ENCODE measurements at regions not wholly inside any gene's neighbourhood (a gene's known extent, or its start where the extent isn't known, plus 50 kb on each side); places are given as distances from the start of the nearest gene placed in this dataset.

DNA sequence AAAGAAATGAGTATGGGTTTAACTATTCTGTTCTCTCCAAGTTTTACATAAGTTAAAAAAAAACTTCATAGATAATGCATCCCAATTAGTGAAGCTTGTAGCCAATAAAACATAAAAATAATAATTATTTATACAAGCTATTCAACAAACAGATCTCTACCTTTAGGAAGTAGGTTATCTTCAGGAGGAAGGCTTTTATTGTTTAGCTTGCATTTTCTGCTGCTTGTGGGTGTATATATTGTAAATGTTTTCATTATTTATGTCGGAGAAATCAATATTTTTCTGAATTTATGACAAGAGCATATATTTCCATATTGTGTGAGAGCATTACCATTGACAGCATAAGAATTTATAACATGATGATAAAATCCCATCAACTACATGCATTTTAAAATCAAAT, 208.3 kb downstream of the TRAM1L1 start:
- DNase-seq (ENCODE audit: low spot score in 2 of 2) = no peak
- no peaks in the 10 kb centered on the region for H3K9me3 ChIP-seq
- WGBS, 2 donors = 70 to 74% methylated on average over 1 of the region's 1 CpG
- H3K27me3 ChIP-seq = no peaks in the 10 kb centered on the region
- no peaks in the 10 kb centered on the region for H3K4me1 ChIP-seq
- TF ChIP-seq EP300 (IDR thresholded peaks at IDR 0.05) (no peak), POLR2A (IDR thresholded peaks at IDR 0.05) (no peak)
- TF ChIP-seq, protein P1, sequence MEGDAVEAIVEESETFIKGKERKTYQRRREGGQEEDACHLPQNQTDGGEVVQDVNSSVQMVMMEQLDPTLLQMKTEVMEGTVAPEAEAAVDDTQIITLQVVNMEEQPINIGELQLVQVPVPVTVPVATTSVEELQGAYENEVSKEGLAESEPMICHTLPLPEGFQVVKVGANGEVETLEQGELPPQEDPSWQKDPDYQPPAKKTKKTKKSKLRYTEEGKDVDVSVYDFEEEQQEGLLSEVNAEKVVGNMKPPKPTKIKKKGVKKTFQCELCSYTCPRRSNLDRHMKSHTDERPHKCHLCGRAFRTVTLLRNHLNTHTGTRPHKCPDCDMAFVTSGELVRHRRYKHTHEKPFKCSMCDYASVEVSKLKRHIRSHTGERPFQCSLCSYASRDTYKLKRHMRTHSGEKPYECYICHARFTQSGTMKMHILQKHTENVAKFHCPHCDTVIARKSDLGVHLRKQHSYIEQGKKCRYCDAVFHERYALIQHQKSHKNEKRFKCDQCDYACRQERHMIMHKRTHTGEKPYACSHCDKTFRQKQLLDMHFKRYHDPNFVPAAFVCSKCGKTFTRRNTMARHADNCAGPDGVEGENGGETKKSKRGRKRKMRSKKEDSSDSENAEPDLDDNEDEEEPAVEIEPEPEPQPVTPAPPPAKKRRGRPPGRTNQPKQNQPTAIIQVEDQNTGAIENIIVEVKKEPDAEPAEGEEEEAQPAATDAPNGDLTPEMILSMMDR (IDR thresholded peaks at IDR 0.05) = no peak
- no peak overlapping the region for H3K27ac ChIP-seq
- no peak overlapping the region for H3K4me3 ChIP-seq
- no peaks in the 10 kb centered on the region for H3K36me3 ChIP-seq

DNA sequence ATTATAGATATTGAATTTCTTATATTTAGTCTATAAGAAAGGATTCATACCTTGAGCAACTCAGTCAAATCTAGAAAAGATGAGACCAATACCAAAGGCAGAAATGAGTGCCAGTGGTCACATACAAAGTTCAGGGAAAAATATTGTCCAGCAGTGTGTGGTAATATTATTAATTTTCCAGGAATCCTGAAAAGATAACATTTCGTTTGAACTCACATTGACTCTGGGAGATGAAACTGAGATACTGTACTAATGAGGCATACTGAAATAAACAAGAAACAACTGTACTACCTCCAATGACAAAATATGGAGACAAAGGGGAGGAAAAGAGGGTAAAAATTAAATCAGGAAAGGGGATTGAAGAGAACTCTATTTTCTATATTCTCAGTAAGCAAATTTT, 212.4 kb downstream of the TRAM1L1 start:
- Histone ChIP-seq H3K9me3 (no peaks in the 10 kb centered on the region), H3K36me3 (no peaks in the 10 kb centered on the region), H3K4me1 (no peaks in the 10 kb centered on the region), H3K27ac (no peak overlapping the region), H3K27me3 (no peaks in the 10 kb centered on the region), H3K4me3 (no peak overlapping the region)
- 47 to 59% methylated on average over 1 of the region's 1 CpG for WGBS, 2 donors
- DNase-seq (ENCODE audit: low spot score in 2 of 2) = no peak
- no peak for TF ChIP-seq POLR2A (IDR thresholded peaks at IDR 0.05)
- no peak for TF ChIP-seq EP300 (IDR thresholded peaks at IDR 0.05)
- TF ChIP-seq, protein P1 (IDR thresholded peaks at IDR 0.05) = no peak

DNA sequence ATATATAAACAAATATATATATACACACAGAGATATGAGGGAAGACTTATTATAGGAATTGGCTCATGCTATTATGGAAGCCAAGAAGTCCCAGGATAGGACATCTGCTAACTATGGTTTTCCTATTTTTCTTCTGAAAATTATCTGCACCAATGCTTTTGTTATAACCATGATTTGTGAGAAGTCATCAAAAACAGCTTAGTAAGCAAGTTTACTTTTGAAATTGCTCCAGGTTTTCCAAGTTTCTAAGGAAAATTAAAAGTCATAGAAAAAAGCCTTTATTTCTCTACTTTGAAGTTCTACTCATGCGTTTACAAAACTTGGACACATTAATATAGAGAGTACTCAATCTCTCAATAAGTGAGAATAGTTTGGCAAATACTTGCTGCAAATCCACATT, 213.1 kb downstream of the TRAM1L1 start:
- no peak for DNase-seq (ENCODE audit: low spot score in 2 of 2)
- 68 to 81% methylated on average over 1 of the region's 1 CpG for WGBS, 2 donors
- H3K27me3 ChIP-seq = no peaks in the 10 kb centered on the region
- TF ChIP-seq, protein P1 (IDR thresholded peaks at IDR 0.05) = no peak
- no peak for TF ChIP-seq EP300 (IDR thresholded peaks at IDR 0.05)
- TF ChIP-seq POLR2A (IDR thresholded peaks at IDR 0.05) = no peak
- H3K27ac ChIP-seq = no peak overlapping the region
- H3K36me3 ChIP-seq = no peaks in the 10 kb centered on the region
- H3K9me3 ChIP-seq = no peaks in the 10 kb centered on the region
- no peak overlapping the region for H3K4me3 ChIP-seq
- H3K4me1 ChIP-seq = no peaks in the 10 kb centered on the region

DNA sequence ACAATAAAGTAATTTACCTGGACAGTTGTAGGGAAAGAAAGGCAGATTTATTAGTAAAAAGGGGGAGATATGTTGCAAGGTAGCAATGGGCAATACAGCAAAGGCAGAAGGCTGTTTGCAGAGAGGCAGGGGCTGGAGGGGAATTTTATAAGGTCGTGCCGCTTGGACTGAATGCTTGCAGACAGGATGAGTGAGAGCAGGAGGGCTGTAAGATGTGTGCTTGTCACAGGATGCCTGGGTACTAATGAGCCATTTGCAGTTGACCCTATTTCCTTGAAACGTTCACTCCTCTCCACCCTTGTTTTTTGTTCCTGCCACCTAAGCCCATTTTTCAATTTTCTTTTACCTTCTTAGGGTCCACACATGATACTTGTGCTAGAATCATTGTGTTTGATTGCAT, 214.7 kb downstream of the TRAM1L1 start:
- TF ChIP-seq, protein P1 (IDR thresholded peaks at IDR 0.05) = no peak
- TF ChIP-seq POLR2A (IDR thresholded peaks at IDR 0.05) (no peak), EP300 (IDR thresholded peaks at IDR 0.05) (no peak)
- DNase-seq (ENCODE audit: low spot score in 2 of 2) = no peak
- Histone ChIP-seq H3K27me3 (no peaks in the 10 kb centered on the region), H3K9me3 (no peaks in the 10 kb centered on the region), H3K27ac (no peak overlapping the region), H3K4me3 (no peak overlapping the region), H3K36me3 (no peaks in the 10 kb centered on the region), H3K4me1 (no peaks in the 10 kb centered on the region)
- 29 to 30% methylated on average over 3 of the region's 3 CpGs for WGBS, 2 donors

DNA sequence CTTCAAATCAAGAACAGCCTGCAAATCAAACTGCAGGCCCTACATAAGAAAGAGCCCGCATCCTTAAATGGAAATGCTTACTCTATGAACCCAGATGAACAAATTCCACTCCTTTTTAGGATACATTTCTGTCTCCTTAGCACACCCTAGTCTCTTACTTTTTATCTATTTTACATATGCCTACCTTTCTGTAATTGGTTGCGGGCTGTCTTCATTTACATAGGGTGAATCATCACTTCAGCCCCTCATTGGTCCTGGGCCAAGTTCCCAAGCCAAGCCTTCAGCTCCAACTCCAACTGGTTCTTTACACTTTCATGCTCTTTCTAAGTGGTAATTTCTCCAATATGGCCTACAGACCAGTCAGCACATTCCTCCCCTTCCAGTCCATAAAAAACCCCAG, 219.3 kb downstream of the TRAM1L1 start:
- TF ChIP-seq, protein P1 (IDR thresholded peaks at IDR 0.05) = no peak
- TF ChIP-seq POLR2A (IDR thresholded peaks at IDR 0.05) = no peak
- no peak for TF ChIP-seq EP300 (IDR thresholded peaks at IDR 0.05)
- Histone ChIP-seq H3K9me3 (no peaks in the 10 kb centered on the region), H3K4me1 (no peaks in the 10 kb centered on the region), H3K27ac (no peak overlapping the region), H3K36me3 (no peaks in the 10 kb centered on the region), H3K4me3 (no peak overlapping the region), H3K27me3 (no peaks in the 10 kb centered on the region)
- no peak for DNase-seq (ENCODE audit: low spot score in 2 of 2)
- WGBS, 2 donors = 95 to 98% methylated on average over 2 of the region's 2 CpGs

Measured in tibial nerve (tissue), 4 donors.